Mesothelial cell of epicardium (in vitro differentiated cells): ENCODE measurements at regions not wholly inside any gene's neighbourhood (a gene's known extent, or its start where the extent isn't known, plus 50 kb on each side); places are given as distances from the start of the nearest gene placed in this dataset.

Source experiments
- DNase-seq, 2 experiments: peaks; one replicate each; pipeline ENCODE4 v3.0.0; 2021; ENCODE audit warnings: low spot score in 2 of 2; ENCODE audit not compliant: unreplicated experiment in 2 of 2
- H3K27ac Mint-ChIP-seq: 2 replicates; pipeline ENCODE4 v1.8.0; 2021; ENCODE audit warnings: mixed read lengths
- H3K27me3 Mint-ChIP-seq: 2 replicates; pipeline ENCODE4 v1.8.0; 2021; ENCODE audit warnings: low read depth, mixed read lengths
- H3K36me3 Mint-ChIP-seq: 2 replicates; pipeline ENCODE4 v1.8.0; 2021; ENCODE audit warnings: mixed read lengths
- H3K4me1 Mint-ChIP-seq: 2 replicates; pipeline ENCODE4 v1.8.0; 2021; ENCODE audit warnings: mixed read lengths
- H3K4me3 Mint-ChIP-seq: 2 replicates; pipeline ENCODE4 v1.8.0; 2021; ENCODE audit warnings: mild to moderate bottlenecking, moderate library complexity, mixed read lengths
- H3K9me3 Mint-ChIP-seq: 2 replicates; pipeline ENCODE4 v1.8.0; 2021; ENCODE audit warnings: mixed read lengths
- CTCF ChIP-seq: fragments of 200-600 bp; sonication (generic); IDR thresholded peaks from one replicate; pipeline ENCODE4 v1.5.0; 2021; ENCODE audit warnings: antibody characterized with exemption; ENCODE audit not compliant: unreplicated experiment

DNA sequence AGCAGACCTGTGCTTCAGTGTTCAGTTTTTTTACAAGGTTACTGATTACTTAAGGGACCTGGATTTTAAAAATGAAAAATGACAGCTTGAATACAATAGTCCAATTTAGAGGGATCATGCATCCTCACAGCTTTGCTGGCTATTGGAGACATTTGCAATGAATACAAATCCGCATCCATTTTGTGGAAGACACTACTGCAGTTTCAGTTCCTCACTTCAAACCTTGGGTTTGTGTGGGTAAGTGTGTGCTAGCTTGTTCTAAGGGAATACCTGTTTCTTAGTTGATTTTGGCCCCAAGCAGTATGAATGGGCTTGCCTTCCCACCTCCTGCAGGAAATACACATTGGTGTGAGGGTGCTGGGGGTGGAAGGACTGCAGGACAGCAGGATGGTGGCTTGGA is 222.4 kb downstream of the OLFM4 start:
- no peak for DNase-seq
- H3K36me3 Mint-ChIP-seq = no peaks in the 10 kb centered on the region
- peaks cover 7% of the 10 kb centered on the region for H3K4me1 Mint-ChIP-seq
- H3K27me3 Mint-ChIP-seq = peaks cover 53% of the 10 kb centered on the region
- no peak for TF ChIP-seq CTCF
- H3K27ac Mint-ChIP-seq = no peak overlapping the region
- peaks cover 4% of the 10 kb centered on the region for H3K9me3 Mint-ChIP-seq
- no peak overlapping the region for H3K4me3 Mint-ChIP-seq

DNA sequence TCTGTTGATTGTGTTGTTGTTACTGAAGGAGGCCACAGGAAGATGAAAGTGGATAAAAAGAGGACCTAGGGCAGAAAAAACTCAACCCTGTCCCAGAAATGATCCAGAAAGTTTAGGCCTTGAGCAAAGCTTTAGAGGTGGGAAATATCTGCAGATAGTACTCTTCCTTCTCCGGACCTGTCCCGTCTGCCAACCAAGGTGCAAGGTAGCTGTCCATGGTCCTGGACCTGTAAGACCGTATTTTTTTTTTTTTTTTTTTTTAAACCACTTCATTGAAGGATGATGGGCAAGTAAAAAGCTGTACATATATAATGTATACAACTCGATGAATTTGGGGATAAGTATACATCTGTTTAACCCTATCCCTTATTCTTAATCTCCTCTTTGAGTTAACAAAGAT is 225.9 kb downstream of the OLFM4 start:
- H3K27ac Mint-ChIP-seq = no peak overlapping the region
- H3K4me3 Mint-ChIP-seq = no peak overlapping the region
- no peaks in the 10 kb centered on the region for H3K36me3 Mint-ChIP-seq
- no peaks in the 10 kb centered on the region for H3K9me3 Mint-ChIP-seq
- DNase-seq = peak in 1 of 2 experiments; percentile 47
- TF ChIP-seq CTCF = no peak
- H3K4me1 Mint-ChIP-seq = peaks cover 3% of the 10 kb centered on the region
- H3K27me3 Mint-ChIP-seq = peaks cover 54% of the 10 kb centered on the region

DNA sequence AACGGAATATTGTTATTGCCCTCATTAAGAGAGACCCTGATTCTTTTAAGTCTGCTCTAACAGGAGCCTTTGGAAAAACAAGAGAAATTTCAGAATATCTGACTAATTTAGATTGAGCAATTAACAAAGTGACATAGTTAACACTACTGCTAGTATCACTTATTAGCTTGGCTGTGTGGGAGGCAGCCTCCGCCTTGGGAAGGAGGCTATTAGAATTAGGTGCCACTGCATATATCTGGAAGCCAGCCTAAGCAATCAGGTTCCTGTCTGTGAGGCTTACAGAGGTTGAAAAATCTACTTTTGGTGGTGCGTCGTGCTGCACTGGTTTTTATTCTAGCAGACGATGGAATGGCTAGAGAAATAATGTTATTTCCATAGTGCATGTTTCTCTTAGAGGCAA is 227.2 kb downstream of the OLFM4 start:
- DNase-seq = no peak
- Mint-ChIP-seq H3K4me1 (peaks cover 3% of the 10 kb centered on the region), H3K4me3 (no peak overlapping the region), H3K27me3 (peaks cover 64% of the 10 kb centered on the region), H3K36me3 (no peaks in the 10 kb centered on the region), H3K27ac (no peak overlapping the region), H3K9me3 (no peaks in the 10 kb centered on the region)
- TF ChIP-seq CTCF = no peak

GRCh38 chr13:53260594-53260993 is 232.0 kb downstream of the OLFM4 start:
- TF ChIP-seq CTCF = no peak
- no peak overlapping the region for H3K27ac Mint-ChIP-seq
- H3K9me3 Mint-ChIP-seq = no peaks in the 10 kb centered on the region
- H3K36me3 Mint-ChIP-seq = no peaks in the 10 kb centered on the region
- peaks cover 4% of the 10 kb centered on the region for H3K4me1 Mint-ChIP-seq
- no peak for DNase-seq
- no peak overlapping the region for H3K4me3 Mint-ChIP-seq
- H3K27me3 Mint-ChIP-seq = peaks cover 43% of the 10 kb centered on the region

GRCh38 chr13:53264751-53265385 is 236.3 kb downstream of the OLFM4 start:
- H3K36me3 Mint-ChIP-seq = no peaks in the 10 kb centered on the region
- H3K4me1 Mint-ChIP-seq = peaks cover 4% of the 10 kb centered on the region
- TF ChIP-seq CTCF = no peak
- H3K27ac Mint-ChIP-seq = no peak overlapping the region
- DNase-seq = no peak
- peaks cover 7% of the 10 kb centered on the region for H3K9me3 Mint-ChIP-seq
- peaks cover 7% of the 10 kb centered on the region for H3K27me3 Mint-ChIP-seq
- no peak overlapping the region for H3K4me3 Mint-ChIP-seq

DNA sequence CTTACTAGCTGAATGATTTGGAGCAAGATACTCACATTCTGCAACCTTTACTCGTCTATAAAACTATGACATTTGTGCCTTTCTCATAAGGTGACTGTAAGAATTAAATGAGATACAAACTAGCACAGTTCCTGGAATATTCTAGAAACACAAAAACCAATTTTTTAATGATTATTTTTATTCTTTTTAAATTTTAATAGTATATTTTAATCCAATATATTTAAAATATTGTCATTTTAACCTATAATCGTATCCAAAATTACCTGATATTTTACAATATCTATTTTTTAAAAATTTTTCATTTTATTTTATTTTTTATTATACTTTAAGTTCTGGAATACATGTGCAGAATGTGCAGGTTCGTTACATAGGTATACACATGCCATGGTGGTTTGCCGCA is 238.1 kb downstream of the OLFM4 start:
- H3K4me3 Mint-ChIP-seq = no peak overlapping the region
- no peak for TF ChIP-seq CTCF
- H3K4me1 Mint-ChIP-seq = peaks cover 4% of the 10 kb centered on the region
- no peak overlapping the region for H3K27ac Mint-ChIP-seq
- peaks cover 7% of the 10 kb centered on the region for H3K9me3 Mint-ChIP-seq
- no peak for DNase-seq
- H3K27me3 Mint-ChIP-seq = peaks cover 5% of the 10 kb centered on the region
- no peaks in the 10 kb centered on the region for H3K36me3 Mint-ChIP-seq
